ENCODE measurements at regions not wholly inside any gene's neighbourhood (a gene's known extent, or its start where the extent isn't known, plus 50 kb on each side); places are given as distances from the start of the nearest gene placed in this dataset.

DNA sequence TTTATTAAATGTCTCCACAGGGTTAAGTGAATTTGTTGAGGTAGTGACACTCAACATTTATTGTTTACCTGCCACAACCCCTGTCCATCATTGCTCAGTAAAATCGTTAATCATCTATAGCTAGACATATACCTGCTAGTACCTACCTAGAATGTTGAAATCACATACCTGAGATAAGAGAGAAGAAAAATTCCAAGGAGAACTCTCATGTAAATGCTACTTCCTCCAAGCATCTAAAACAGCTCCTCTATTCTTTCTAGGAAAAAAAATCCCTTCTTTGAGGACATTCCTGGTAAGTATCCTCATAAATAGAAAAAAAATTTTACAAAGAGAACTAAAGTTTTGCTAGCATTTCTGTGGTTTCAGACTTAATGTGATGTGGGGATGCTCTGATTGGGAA, 325.1 kb downstream of the DAD1 start:
- no peak overlapping the region for H3K4me3 ChIP-seq (ENCODE audit: low read depth, low read length)
- no peak for DNase-seq (ENCODE audit: low read depth)
- TF ChIP-seq, protein P1, sequence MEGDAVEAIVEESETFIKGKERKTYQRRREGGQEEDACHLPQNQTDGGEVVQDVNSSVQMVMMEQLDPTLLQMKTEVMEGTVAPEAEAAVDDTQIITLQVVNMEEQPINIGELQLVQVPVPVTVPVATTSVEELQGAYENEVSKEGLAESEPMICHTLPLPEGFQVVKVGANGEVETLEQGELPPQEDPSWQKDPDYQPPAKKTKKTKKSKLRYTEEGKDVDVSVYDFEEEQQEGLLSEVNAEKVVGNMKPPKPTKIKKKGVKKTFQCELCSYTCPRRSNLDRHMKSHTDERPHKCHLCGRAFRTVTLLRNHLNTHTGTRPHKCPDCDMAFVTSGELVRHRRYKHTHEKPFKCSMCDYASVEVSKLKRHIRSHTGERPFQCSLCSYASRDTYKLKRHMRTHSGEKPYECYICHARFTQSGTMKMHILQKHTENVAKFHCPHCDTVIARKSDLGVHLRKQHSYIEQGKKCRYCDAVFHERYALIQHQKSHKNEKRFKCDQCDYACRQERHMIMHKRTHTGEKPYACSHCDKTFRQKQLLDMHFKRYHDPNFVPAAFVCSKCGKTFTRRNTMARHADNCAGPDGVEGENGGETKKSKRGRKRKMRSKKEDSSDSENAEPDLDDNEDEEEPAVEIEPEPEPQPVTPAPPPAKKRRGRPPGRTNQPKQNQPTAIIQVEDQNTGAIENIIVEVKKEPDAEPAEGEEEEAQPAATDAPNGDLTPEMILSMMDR (IDR thresholded peaks at IDR 0.05; ENCODE audit: low read depth, low read length, missing control alignments) = no peak

DNA sequence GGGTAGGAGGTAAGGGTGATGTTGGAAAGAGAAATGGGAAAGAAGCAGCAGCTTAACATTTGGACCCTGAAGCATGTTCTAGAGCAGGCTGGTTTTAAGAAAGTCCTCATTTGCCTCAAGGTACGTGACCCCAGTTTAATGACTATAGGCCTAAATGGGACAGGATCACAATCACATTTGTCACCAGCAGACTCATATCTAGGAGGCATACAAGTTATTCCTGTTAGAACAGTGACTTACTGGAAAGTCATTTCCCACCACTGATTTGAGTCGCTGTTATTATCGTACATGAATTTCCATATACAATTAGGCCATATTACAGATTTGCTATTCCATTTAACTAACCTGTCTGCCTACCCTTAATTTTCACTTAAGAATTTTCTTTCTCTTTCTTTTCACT, 326.1 kb downstream of the DAD1 start:
- DNase-seq (ENCODE audit: low read depth) = no peak
- TF ChIP-seq, protein P1 (IDR thresholded peaks at IDR 0.05; ENCODE audit: low read depth, low read length, missing control alignments) = no peak
- no peak overlapping the region for H3K4me3 ChIP-seq (ENCODE audit: low read depth, low read length)

DNA sequence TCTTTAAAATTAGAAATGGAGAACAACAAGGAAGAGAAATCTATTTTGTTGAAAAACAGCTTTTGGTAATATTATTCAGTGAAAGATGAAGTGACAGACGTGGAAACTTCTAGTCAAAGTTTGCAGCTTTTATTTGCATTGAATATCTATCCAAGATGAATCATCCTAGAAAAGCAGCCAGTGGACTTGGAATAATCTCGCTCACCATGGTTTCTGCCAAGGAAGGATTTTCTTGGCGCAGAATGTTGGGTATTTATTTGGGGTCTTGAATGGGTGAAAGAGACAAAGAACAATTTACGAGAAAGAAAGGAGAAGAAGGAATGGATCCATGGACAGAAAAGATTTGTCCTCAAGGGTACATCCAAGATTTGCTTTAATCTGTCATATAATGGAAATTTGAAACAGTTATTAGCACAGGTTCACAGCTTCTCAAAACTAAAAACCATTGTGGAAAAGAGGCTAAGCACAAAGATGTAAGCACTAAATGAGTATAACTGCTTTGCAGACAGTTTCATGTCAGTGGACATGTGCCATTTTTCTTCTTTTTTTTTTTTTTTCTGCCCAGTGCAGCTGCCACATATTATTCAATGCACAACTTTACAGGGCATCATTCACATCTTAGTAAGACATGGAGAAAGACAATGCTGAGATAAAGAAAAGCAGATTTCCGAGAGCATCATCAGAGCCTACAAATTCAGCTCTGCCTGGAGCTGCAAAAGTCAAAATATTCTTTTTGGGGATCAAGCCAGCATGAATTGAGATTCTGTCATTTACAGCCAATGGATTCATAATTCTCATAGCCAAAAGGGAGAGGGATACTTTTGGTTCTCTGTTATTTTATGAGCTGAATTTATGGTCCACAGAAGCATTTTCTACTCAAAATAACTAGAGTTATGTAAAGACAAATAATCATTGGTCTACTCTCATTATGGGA, 333.7 kb downstream of the DAD1 start:
- H3K4me3 ChIP-seq (ENCODE audit: low read depth, low read length) = no peak overlapping the region
- TF ChIP-seq, protein P1 (IDR thresholded peaks at IDR 0.05; ENCODE audit: low read depth, low read length, missing control alignments) = no peak
- DNase-seq (ENCODE audit: low read depth) = no peak

DNA sequence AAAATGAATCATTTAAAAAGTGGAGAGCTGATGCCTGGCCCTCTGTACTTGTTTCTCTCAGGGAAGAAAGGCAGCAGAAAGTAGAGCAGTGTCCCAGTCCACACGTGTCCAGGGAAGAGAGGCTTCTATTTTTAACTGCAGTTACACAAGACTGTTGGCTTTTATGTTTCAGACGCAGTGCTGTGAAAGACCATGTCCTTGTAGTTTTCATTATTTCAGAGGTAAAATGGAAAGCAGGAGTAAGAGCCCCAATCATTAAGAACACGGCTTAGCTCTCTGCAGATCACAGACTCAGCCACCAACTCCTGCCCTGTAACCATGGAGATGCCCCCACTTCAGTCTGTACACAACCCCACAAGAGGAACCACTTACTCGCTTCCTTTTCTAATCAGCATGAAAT, 336.3 kb downstream of the DAD1 start:
- TF ChIP-seq, protein P1 (IDR thresholded peaks at IDR 0.05; ENCODE audit: low read depth, low read length, missing control alignments) = no peak
- no peak overlapping the region for H3K4me3 ChIP-seq (ENCODE audit: low read depth, low read length)
- DNase-seq (ENCODE audit: low read depth) = no peak

DNA sequence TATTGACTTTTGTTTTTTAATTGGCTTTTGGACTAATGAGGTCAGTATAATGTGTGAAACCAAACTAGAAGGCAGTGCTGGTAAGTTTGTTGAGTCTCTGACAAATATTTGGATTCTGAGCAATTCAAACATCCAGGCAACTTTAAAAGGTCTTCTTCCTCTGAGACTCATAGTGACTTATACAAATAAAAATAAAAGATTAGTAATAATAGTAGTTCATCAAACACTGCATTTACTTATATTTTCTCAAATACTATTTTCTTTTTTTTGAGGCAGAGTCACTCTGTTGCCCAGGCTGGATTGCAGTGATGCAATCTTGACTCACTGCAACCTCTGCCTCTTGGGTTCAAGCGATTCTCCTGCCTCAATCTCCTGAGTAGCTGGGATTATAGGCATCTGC, 337.9 kb downstream of the DAD1 start:
- no peak overlapping the region for H3K4me3 ChIP-seq (ENCODE audit: low read depth, low read length)
- no peak for DNase-seq (ENCODE audit: low read depth)
- TF ChIP-seq, protein P1 (IDR thresholded peaks at IDR 0.05; ENCODE audit: low read depth, low read length, missing control alignments) = no peak

DNA sequence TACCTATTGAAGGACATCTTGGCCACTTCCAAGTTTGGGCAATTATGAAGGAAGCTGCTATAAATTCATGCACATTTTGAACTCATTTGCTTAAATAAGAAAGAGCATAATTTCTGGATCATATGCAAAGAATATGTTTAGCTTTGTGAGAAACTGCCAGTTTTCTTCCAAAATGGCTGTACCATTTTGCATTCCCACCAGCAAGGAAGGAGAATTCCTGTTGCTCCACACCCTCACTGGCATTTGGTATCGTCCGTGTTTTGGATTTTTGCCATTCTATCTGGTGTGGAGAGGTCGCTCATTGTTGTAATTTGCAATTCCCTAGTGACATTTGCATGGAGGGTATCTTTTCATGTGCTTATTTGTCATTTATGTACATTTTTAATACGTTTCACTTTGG, 339.3 kb downstream of the DAD1 start:
- TF ChIP-seq, protein P1 (IDR thresholded peaks at IDR 0.05; ENCODE audit: low read depth, low read length, missing control alignments) = no peak
- no peak for DNase-seq (ENCODE audit: low read depth)
- no peak overlapping the region for H3K4me3 ChIP-seq (ENCODE audit: low read depth, low read length)

Data from GM12864 (cell line).